ENCODE measurements at regions not wholly inside any gene's neighbourhood (a gene's known extent, or its start where the extent isn't known, plus 50 kb on each side); places are given as distances from the start of the nearest gene placed in this dataset.

DNA sequence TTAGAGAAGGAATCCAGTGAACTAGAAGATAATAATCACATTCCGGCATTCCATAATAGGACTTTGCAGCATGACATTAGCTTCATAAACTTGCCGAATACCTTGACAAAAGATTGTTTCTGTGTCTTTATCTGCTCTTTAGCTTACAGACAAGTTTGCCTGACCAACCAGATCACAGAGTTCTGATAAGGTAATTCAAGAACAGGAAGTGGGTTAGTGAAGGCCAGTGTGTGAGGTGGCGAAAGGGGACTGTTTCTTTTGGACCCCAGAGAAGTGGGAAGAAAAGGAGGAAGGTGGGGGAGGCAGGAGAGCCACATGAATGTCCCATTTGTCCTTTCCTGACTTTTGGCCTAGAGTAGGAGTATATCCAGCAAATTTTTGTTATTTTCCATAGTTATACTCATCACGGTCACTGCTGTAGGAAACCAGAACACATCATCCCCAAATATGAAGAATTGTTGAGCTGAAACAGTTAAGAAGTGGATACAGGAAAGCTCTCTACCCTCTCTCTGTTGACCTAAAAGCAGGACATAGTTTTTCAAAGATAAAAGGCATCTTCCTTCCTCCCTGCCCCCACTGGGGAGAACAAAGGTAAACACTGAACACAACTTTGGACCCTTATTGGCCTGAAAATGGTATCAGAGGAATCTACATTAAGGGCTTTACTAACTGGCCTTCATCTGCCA is 72.4 kb upstream of the TNFAIP3 start:
- TF ChIP-seq HMGXB4 (CRISPR knock-in tag; IDR thresholded peaks at IDR 0.05; ENCODE audit: borderline replicate concordance) (no peak), MAFK (IDR thresholded peaks at IDR 0.05; ENCODE audit: partially characterized antibody) (no peak), RCOR1 (IDR thresholded peaks at IDR 0.05; ENCODE audit: low read depth, low read length) (no peak), USF2 (IDR thresholded peaks at IDR 0.05) (no peak), RFX5 (IDR thresholded peaks at IDR 0.05) (no peak), ZNF302 (CRISPR knock-in tag; IDR thresholded peaks at IDR 0.05) (no peak), POLR2A (IDR thresholded peaks at IDR 0.05; ENCODE audit: low read length) (no peak), EP300 (IDR thresholded peaks at IDR 0.05) (no peak), JUNB (IDR thresholded peaks at IDR 0.05) (no peak), MYC (IDR thresholded peaks at IDR 0.05; ENCODE audit: borderline replicate concordance, low read length) (no peak), REST (IDR thresholded peaks at IDR 0.05) (no peak)
- TF ChIP-seq, protein P1, sequence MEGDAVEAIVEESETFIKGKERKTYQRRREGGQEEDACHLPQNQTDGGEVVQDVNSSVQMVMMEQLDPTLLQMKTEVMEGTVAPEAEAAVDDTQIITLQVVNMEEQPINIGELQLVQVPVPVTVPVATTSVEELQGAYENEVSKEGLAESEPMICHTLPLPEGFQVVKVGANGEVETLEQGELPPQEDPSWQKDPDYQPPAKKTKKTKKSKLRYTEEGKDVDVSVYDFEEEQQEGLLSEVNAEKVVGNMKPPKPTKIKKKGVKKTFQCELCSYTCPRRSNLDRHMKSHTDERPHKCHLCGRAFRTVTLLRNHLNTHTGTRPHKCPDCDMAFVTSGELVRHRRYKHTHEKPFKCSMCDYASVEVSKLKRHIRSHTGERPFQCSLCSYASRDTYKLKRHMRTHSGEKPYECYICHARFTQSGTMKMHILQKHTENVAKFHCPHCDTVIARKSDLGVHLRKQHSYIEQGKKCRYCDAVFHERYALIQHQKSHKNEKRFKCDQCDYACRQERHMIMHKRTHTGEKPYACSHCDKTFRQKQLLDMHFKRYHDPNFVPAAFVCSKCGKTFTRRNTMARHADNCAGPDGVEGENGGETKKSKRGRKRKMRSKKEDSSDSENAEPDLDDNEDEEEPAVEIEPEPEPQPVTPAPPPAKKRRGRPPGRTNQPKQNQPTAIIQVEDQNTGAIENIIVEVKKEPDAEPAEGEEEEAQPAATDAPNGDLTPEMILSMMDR (IDR thresholded peaks at IDR 0.05): no peak
- TF ChIP-seq, protein P2, sequence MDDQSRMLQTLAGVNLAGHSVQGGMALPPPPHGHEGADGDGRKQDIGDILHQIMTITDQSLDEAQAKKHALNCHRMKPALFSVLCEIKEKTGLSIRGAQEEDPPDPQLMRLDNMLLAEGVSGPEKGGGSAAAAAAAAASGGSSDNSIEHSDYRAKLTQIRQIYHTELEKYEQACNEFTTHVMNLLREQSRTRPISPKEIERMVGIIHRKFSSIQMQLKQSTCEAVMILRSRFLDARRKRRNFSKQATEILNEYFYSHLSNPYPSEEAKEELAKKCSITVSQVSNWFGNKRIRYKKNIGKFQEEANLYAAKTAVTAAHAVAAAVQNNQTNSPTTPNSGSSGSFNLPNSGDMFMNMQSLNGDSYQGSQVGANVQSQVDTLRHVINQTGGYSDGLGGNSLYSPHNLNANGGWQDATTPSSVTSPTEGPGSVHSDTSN (IDR thresholded peaks at IDR 0.05): no peak
- TF ChIP-seq, protein P3, sequence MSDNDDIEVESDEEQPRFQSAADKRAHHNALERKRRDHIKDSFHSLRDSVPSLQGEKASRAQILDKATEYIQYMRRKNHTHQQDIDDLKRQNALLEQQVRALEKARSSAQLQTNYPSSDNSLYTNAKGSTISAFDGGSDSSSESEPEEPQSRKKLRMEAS (IDR thresholded peaks at IDR 0.05): no peak

Measured in A549 (cell line).